Renal pelvis (tissue), 1 donor: ENCODE measurements at regions not wholly inside any gene's neighbourhood (a gene's known extent, or its start where the extent isn't known, plus 50 kb on each side); places are given as distances from the start of the nearest gene placed in this dataset.

Experiments used
- DNase-seq: peaks from one replicate; pipeline ENCODE4 v3.0.0-alpha.2; 2013

- no peak for DNase-seq
Observed at GRCh38 chr13:107475753-107476453, 739.4 kb downstream of the LIG4 start.

- no peak for DNase-seq
Observed at GRCh38 chr13:107473253-107473652, 742.1 kb downstream of the LIG4 start.

GRCh38 chr13:107466326-107467099, 748.8 kb downstream of the LIG4 start:
- no peak for DNase-seq

GRCh38 chr13:107462501-107462900, 752.8 kb downstream of the LIG4 start:
- DNase-seq, result no peak

GRCh38 chr13:107461751-107462150, 753.6 kb downstream of the LIG4 start:
- no peak for DNase-seq

GRCh38 chr13:107459430-107459829, 755.9 kb downstream of the LIG4 start:
- no peak for DNase-seq

- DNase-seq, result no peak
Observed at GRCh38 chr13:107458269-107458668, 757.1 kb downstream of the LIG4 start.

GRCh38 chr13:107457686-107458085, 757.6 kb downstream of the LIG4 start:
- no peak for DNase-seq

GRCh38 chr13:107456431-107456830, 758.9 kb downstream of the LIG4 start:
- DNase-seq, result no peak

- no peak for DNase-seq
Observed at GRCh38 chr13:107452833-107453232, 762.5 kb downstream of the LIG4 start.

- peak; percentile 17 for DNase-seq
Observed at GRCh38 chr13:107450931-107451330, 764.4 kb downstream of the LIG4 start.

GRCh38 chr13:107450431-107450830, 764.9 kb downstream of the LIG4 start:
- DNase-seq, result no peak

- DNase-seq, result peak; percentile 22
Observed at GRCh38 chr13:107447591-107447990, 767.7 kb downstream of the LIG4 start.

- DNase-seq, result no peak
Observed at GRCh38 chr13:107441279-107441678, 774.1 kb downstream of the LIG4 start.

GRCh38 chr13:107438251-107438650, 777.1 kb downstream of the LIG4 start:
- no peak for DNase-seq

- no peak for DNase-seq
Observed at GRCh38 chr13:107434347-107434746, 781.0 kb downstream of the LIG4 start.

- DNase-seq, result no peak
Observed at GRCh38 chr13:107427536-107427935, 787.8 kb downstream of the LIG4 start.

GRCh38 chr13:107422421-107422820, 792.9 kb downstream of the LIG4 start:
- no peak for DNase-seq

GRCh38 chr13:107421951-107422350, 793.4 kb downstream of the LIG4 start:
- DNase-seq, result no peak

- no peak for DNase-seq
Observed at GRCh38 chr13:107421028-107421427, 794.3 kb downstream of the LIG4 start.

- no peak for DNase-seq
Observed at GRCh38 chr13:107413005-107413404, 802.3 kb downstream of the LIG4 start.

- DNase-seq, result no peak
Observed at GRCh38 chr13:107407074-107407473, 808.3 kb downstream of the LIG4 start.

GRCh38 chr13:107395927-107396662, 819.2 kb downstream of the LIG4 start:
- no peak for DNase-seq
